ENCODE measurements at regions not wholly inside any gene's neighbourhood (a gene's known extent, or its start where the extent isn't known, plus 50 kb on each side); places are given as distances from the start of the nearest gene placed in this dataset.

DNA sequence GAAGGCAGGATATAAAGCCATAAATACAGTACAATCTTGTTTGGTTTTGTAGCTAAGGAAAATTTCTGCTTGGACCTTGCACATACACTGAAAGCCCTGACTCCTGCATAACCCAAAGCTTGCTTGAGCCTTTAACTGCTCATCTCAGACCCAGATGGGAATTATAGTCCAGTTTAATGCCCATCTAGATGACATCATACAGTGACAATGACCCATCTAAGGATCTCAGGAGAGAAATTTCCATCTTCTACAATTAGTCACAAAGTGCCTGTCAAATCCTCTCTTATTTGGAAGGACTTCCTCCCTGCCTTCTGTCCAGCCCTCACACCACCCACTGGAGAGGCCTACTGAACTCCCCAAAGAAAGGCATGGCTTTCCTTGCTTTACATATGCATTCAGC, 69.3 kb downstream of the BTBD3 start:
- H3K27ac Mint-ChIP-seq = no peak overlapping the region; a peak in 1 of 7 replicates
- Histone ChIP-seq H2AFZ (ENCODE audit: low read length) (no peak overlapping the region), H2BK120ac (ENCODE audit: low read depth, low read length, poor library complexity, severe bottlenecking) (no peak overlapping the region), H3K56ac (ENCODE audit: insufficient read length, low read depth, low read length) (no peak overlapping the region), H3K9me3 (ENCODE audit: control insufficient read depth, low read depth, low read length) (no peaks in the 10 kb centered on the region), H2AK5ac (ENCODE audit: insufficient read length, low read length) (no peak overlapping the region), H3K4me1 (ENCODE audit: insufficient read depth, low read length) (no peaks in the 10 kb centered on the region; the same call in 1 of the 2 replicates), H3K79me1 (ENCODE audit: insufficient read depth, low read depth, low read length, poor library complexity, severe bottlenecking) (no peaks in the 10 kb centered on the region), H2BK20ac (ENCODE audit: low read depth, low read length, poor library complexity, severe bottlenecking) (no peak overlapping the region), H3K18ac (ENCODE audit: insufficient read length, low read depth, low read length) (no peak overlapping the region), H4K5ac (ENCODE audit: insufficient read length, low read depth, low read length) (no peak overlapping the region), H3K14ac (ENCODE audit: insufficient read depth, low read length) (no peak overlapping the region), H2BK5ac (ENCODE audit: insufficient read length, low read length) (no peak overlapping the region), H3K79me2 (ENCODE audit: insufficient read depth, low read length) (no peaks in the 10 kb centered on the region), H3K23ac (ENCODE audit: insufficient read length, low read depth, low read length) (no peak overlapping the region), H2BK15ac (ENCODE audit: low read depth, low read length) (no peak overlapping the region), H3K23me2 (ENCODE audit: insufficient read length, low read depth, low read length, poor library complexity, severe bottlenecking) (no peaks in the 10 kb centered on the region), H2BK12ac (ENCODE audit: insufficient read length, low read depth, low read length) (no peak overlapping the region), H4K20me1 (ENCODE audit: control insufficient read depth, insufficient read depth, insufficient read length) (no peaks in the 10 kb centered on the region), H3K9ac (ENCODE audit: extremely low read depth, insufficient read length, low read length) (no peak overlapping the region), H3K27me3 (ENCODE audit: insufficient read depth, low read length) (no peaks in the 10 kb centered on the region), H3K27ac (ENCODE audit: insufficient read length, low read depth, low read length) (no peak overlapping the region), H3K4ac (ENCODE audit: low read depth, low read length) (no peak overlapping the region), H4K91ac (ENCODE audit: insufficient read length, low read depth, low read length) (no peak overlapping the region), H3K4me2 (ENCODE audit: insufficient read depth, insufficient read length, low read length) (no peak overlapping the region), H3T11ph (ENCODE audit: low read length) (no peak overlapping the region), H4K8ac (replicated peaks; ENCODE audit: insufficient read length, low read depth, low read length) (no peak overlapping the region)
- H3K36me3 Mint-ChIP-seq (ENCODE audit: insufficient read depth in 1 of 3, low read depth in 3 of 3) = peaks cover 0 to 4% (median 0%) of the 10 kb centered on the region in 3 experiments; a peak in 1 of 7 replicates
- H3K27me3 Mint-ChIP-seq (ENCODE audit: low read depth) = no peaks in the 10 kb centered on the region
- TF ChIP-seq, protein P1, sequence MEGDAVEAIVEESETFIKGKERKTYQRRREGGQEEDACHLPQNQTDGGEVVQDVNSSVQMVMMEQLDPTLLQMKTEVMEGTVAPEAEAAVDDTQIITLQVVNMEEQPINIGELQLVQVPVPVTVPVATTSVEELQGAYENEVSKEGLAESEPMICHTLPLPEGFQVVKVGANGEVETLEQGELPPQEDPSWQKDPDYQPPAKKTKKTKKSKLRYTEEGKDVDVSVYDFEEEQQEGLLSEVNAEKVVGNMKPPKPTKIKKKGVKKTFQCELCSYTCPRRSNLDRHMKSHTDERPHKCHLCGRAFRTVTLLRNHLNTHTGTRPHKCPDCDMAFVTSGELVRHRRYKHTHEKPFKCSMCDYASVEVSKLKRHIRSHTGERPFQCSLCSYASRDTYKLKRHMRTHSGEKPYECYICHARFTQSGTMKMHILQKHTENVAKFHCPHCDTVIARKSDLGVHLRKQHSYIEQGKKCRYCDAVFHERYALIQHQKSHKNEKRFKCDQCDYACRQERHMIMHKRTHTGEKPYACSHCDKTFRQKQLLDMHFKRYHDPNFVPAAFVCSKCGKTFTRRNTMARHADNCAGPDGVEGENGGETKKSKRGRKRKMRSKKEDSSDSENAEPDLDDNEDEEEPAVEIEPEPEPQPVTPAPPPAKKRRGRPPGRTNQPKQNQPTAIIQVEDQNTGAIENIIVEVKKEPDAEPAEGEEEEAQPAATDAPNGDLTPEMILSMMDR (conservative IDR thresholded peaks at IDR 0.05) = no peak
- H3K9me3 Mint-ChIP-seq = no peaks in the 10 kb centered on the region
- H3K4me3 Mint-ChIP-seq = no peak overlapping the region
- DNase-seq = no peak
- H3K4me1 Mint-ChIP-seq = peaks cover 7 to 8% of the 10 kb centered on the region in 2 experiments; a peak in 3 of 4 replicates
